Tibial artery (tissue), 4 donors: ENCODE measurements at regions not wholly inside any gene's neighbourhood (a gene's known extent, or its start where the extent isn't known, plus 50 kb on each side); places are given as distances from the start of the nearest gene placed in this dataset.

Experiments
- DNase-seq, 2 donors: peaks; one replicate each; pipeline ENCODE4 v3.0.0-alpha.2; 2019
- H3K27ac ChIP-seq, 2 donors: fragments of 200-600 bp; sonication (generic) in 1 of 2; 1 replicate in 1 of 2; 2 replicates in 1 of 2; pipeline ENCODE4 v1.5.1; 2018 to 2019; ENCODE audit warnings: mild to moderate bottlenecking in 1 of 2
- H3K27me3 ChIP-seq, 2 donors: fragments of 200-600 bp; sonication (generic) in 1 of 2; one replicate each; pipeline versions ENCODE4 v1.5.1 to v1.6.0; 2016 to 2019
- H3K36me3 ChIP-seq, 3 donors: fragments of 200-600 bp; sonication (generic) in 2 of 3; one replicate each; pipeline ENCODE4 v1.5.1; 2016 to 2019; ENCODE audit warnings: mild to moderate bottlenecking in 2 of 3
- H3K4me1 ChIP-seq, 4 donors: fragments of 200-600 bp; sonication (generic) in 2 of 4; 1 replicate in 3 of 4; 2 replicates in 1 of 4; pipeline ENCODE4 v1.5.1; 2016 to 2019
- H3K4me3 ChIP-seq, 2 donors: fragments of 200-600 bp; sonication (generic) in 1 of 2; 1 replicate in 1 of 2; 2 replicates in 1 of 2; pipeline ENCODE4 v1.5.1; 2018 to 2019; ENCODE audit warnings: mild to moderate bottlenecking in 2 of 2
- H3K9me3 ChIP-seq, 3 donors: fragments of 200-600 bp; sonication (generic) in 1 of 3; one replicate each; pipeline ENCODE4 v1.5.1; 2016 to 2019
- intact Hi-C: fragments of 100-400 bp; cut with DNase I; formaldehyde crosslinking; loops from one replicate; pipeline ENCODE4 v1.15.0; 2023; ENCODE audit warnings: low total_unique reads
- TF ChIP-seq, protein P1 (sequence below), 2 experiments: fragments of 200-600 bp in 1 of 2; fragments of 450-650 bp in 1 of 2; IDR thresholded peaks; one replicate each; pipeline ENCODE4 v1.5.1; 2017 to 2019; ENCODE audit warnings: antibody characterized with exemption in 2 of 2, mild to moderate bottlenecking in 1 of 2, moderate library complexity in 1 of 2

DNA sequence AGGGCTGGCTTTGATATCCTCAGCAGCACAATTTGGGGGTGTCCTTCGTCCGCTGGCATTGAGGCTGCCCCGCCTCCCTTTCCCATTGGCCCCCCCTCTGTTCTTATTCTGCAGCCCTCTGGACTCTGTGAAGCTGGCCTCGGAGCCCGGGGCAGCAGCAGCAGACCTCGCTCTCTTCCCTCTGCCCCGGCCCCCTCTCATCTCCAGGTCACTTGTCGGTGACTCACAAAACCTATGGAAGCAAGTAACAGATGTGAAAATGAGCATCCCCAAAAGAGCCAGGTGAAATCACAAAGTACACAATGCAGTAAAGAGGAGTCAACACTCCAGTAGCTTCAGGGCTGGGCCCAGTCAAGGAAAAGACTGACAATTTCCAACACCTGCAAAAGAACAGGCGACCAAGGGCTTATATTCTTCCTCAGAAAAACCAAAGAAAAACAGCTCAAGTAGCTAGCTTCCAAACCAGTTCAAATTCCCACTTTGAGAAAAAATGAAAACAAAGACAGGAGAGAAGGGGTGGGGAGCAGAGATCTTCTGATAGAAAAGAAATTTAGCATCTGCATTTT is 97.5 kb downstream of the ZNF608 start:
- TF ChIP-seq, protein P1, sequence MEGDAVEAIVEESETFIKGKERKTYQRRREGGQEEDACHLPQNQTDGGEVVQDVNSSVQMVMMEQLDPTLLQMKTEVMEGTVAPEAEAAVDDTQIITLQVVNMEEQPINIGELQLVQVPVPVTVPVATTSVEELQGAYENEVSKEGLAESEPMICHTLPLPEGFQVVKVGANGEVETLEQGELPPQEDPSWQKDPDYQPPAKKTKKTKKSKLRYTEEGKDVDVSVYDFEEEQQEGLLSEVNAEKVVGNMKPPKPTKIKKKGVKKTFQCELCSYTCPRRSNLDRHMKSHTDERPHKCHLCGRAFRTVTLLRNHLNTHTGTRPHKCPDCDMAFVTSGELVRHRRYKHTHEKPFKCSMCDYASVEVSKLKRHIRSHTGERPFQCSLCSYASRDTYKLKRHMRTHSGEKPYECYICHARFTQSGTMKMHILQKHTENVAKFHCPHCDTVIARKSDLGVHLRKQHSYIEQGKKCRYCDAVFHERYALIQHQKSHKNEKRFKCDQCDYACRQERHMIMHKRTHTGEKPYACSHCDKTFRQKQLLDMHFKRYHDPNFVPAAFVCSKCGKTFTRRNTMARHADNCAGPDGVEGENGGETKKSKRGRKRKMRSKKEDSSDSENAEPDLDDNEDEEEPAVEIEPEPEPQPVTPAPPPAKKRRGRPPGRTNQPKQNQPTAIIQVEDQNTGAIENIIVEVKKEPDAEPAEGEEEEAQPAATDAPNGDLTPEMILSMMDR (IDR thresholded peaks at IDR 0.05): no peak
- no peak for DNase-seq
- Histone ChIP-seq H3K27me3 (no peaks in the 10 kb centered on the region), H3K4me1 (peaks cover 0 to 33% (median 14%) of the 10 kb centered on the region in 4 donors), H3K36me3 (peaks cover 0 to 7% (median 0%) of the 10 kb centered on the region in 3 donors), H3K27ac (no peak overlapping the region), H3K4me3 (no peak overlapping the region), H3K9me3 (no peaks in the 10 kb centered on the region)
- intact Hi-C loops: no loop called here

DNA sequence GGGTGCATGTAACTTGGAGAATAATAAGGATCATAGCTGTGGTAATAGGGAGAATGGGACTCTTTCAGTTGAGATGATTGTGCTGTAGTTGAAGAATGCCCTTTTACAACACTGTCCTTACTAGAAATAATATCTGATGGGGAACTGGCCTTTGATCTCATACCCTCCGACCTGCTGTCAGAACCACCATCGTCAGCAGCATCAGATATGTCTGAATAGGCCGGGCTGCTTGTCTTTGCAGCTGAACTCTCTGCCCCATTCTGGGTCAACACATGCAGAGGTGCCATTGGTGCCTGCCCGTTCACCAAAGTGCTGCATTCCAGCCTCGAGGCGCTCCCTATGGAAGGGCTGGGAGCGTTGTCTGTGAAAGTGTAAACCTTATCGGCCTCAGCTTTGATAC is 99.1 kb downstream of the ZNF608 start:
- no peak overlapping the region for H3K4me3 ChIP-seq
- TF ChIP-seq, protein P1 (IDR thresholded peaks at IDR 0.05): no peak
- H3K27ac ChIP-seq: no peak overlapping the region
- no peaks in the 10 kb centered on the region for H3K9me3 ChIP-seq
- intact Hi-C loops: no loop called here
- no peak for DNase-seq
- H3K36me3 ChIP-seq: peaks cover 0 to 7% (median 0%) of the 10 kb centered on the region in 3 donors
- H3K27me3 ChIP-seq: no peaks in the 10 kb centered on the region
- H3K4me1 ChIP-seq: peaks cover 0 to 33% (median 14%) of the 10 kb centered on the region in 4 donors

DNA sequence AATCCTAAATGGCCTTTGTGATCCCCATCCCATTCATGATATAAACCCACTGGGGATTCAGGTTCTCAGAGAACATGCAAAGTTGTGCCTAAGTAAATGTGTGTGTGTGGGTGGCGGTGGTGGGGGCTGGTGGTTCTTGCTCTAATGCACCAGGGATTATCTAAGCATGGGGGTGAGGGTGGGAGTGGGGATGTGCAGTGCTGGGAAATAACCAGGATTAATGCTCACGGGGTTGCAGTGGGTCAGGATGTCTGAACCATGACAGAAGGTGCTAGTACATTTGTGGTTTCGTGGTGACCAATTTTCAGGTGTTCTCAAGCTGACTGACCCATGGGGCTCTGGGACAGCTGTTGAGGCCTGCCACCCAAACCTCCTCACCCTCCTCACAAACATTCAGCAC is 101.0 kb downstream of the ZNF608 start:
- no peak for DNase-seq
- Histone ChIP-seq H3K4me1 (peaks cover 0 to 17% (median 4%) of the 10 kb centered on the region in 4 donors), H3K36me3 (peaks cover 0 to 15% (median 0%) of the 10 kb centered on the region in 3 donors), H3K27me3 (no peaks in the 10 kb centered on the region), H3K27ac (no peak overlapping the region), H3K4me3 (no peak overlapping the region), H3K9me3 (no peaks in the 10 kb centered on the region)
- intact Hi-C loops: no loop called here
- TF ChIP-seq, protein P1 (IDR thresholded peaks at IDR 0.05): no peak

DNA sequence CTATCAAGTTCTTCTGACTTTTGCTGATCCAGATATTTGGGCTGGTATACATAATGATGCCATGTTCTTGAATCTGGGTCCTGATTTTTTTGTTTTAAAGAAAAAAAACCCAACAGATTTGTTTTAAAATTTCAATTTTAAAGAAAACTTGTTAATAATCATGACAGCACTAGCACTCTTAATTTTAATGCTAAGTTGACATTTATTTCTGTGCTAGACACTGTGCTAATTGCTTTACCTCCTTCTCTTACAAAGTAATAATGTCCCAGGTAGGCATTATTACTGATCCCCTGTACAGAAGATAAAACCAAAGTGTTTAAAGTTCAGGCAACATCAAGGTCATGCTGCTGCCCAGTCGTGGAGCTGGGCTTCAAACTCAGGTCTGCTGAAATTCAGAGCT is 101.9 kb downstream of the ZNF608 start:
- no peak for DNase-seq
- TF ChIP-seq, protein P1 (IDR thresholded peaks at IDR 0.05): no peak

DNA sequence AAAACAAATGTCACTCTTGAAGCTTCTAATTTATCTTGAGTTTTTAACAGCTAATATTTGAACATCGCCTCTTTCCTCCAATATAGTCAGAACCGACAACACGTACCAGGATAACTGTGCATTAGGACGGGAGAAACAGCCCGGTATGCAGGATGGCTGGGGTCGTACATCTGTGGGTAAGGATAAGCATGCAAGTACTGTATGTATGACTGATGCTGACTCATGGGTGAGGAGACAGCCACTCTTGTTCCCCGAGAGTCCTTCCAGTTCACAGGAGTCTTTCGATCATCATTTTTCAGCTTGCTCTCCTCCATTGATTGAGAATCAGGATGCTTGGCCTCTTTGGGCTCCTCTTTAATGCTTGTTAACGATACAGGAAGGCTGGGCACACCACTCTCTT is 102.3 kb downstream of the ZNF608 start:
- Histone ChIP-seq H3K27ac (no peak overlapping the region), H3K27me3 (no peaks in the 10 kb centered on the region), H3K9me3 (no peaks in the 10 kb centered on the region), H3K4me1 (peaks cover 0 to 5% (median 0%) of the 10 kb centered on the region in 4 donors), H3K4me3 (no peak overlapping the region), H3K36me3 (peaks cover 0 to 19% (median 0%) of the 10 kb centered on the region in 3 donors)
- intact Hi-C loops: no loop called here
- DNase-seq: no peak
- TF ChIP-seq, protein P1 (IDR thresholded peaks at IDR 0.05): no peak

More for the DNA sequence above, 101.9 kb downstream of the ZNF608 start:
- H3K4me1 ChIP-seq: peaks cover 0 to 9% (median 0%) of the 10 kb centered on the region in 4 donors
- H3K36me3 ChIP-seq: peaks cover 0 to 19% (median 0%) of the 10 kb centered on the region in 3 donors
- no peak overlapping the region for H3K4me3 ChIP-seq
- no peak overlapping the region for H3K27ac ChIP-seq
- H3K27me3 ChIP-seq: no peaks in the 10 kb centered on the region
- intact Hi-C loops: no loop called here
- no peaks in the 10 kb centered on the region for H3K9me3 ChIP-seq
